B cell (primary cell): ENCODE measurements at regions not wholly inside any gene's neighbourhood (a gene's known extent, or its start where the extent isn't known, plus 50 kb on each side); places are given as distances from the start of the nearest gene placed in this dataset.

Experiments
- ATAC-seq: fragments of 200-7000 bp; cut with Tn5 transposase; one replicate; pipeline ENCODE4 v1.10.0; 2021; ENCODE audit warnings: low read depth, mild to moderate bottlenecking, moderate number of reproducible peaks, moderate library complexity
- CTCF ChIA-PET: fragments of 350-600 bp; sonication (Branson Sonifier 250); formaldehyde crosslinking; loops from one replicate; lab custom pipeline; 2021; ENCODE audit warnings: antibody characterized with exemption, inconsistent platforms; lab: Charles Lee
- POLR2A ChIA-PET: fragments of 350-600 bp; sonication (Branson Sonifier 250); formaldehyde crosslinking; loops from one replicate; lab custom pipeline; 2021; ENCODE audit warnings: antibody characterized with exemption; lab: Charles Lee
- DNase-seq: peaks from one replicate; pipeline ENCODE4 v3.0.0; 2013
- H2AFZ ChIP-seq: 2 replicates; pipeline ENCODE4 v1.6.1; 2012; ENCODE audit warnings: mild to moderate bottlenecking, low read depth, low read length; ENCODE audit not compliant: insufficient read depth, poor library complexity, severe bottlenecking
- H3K27ac ChIP-seq, 2 donors: 1 replicate in 1 of 2; 2 replicates in 1 of 2; pipeline ENCODE4 v1.5.1; 2012 to 2013; ENCODE audit warnings: low read length in 2 of 2, mild to moderate bottlenecking in 2 of 2, moderate library complexity in 1 of 2
- H3K27me3 ChIP-seq, 4 experiments: fragments of 200-600 bp in 1 of 4; sonication (generic) in 1 of 4; replicated peaks in 1 of 4; 1 replicate in 2 of 4; 2 replicates in 2 of 4; pipeline versions ENCODE4 v1.6.1 to v1.7.0; 2013 to 2016; ENCODE audit warnings: low read length in 3 of 4, mild to moderate bottlenecking in 2 of 4, mixed read lengths in 1 of 4, moderate library complexity in 1 of 4; ENCODE audit not compliant: insufficient read depth in 4 of 4, control insufficient read depth in 3 of 4; ENCODE audit errors: control extremely low read depth in 1 of 4
- H3K36me3 ChIP-seq, 2 experiments: replicated peaks in 1 of 2; 1 replicate in 1 of 2; 2 replicates in 1 of 2; pipeline versions ENCODE4 v1.6.1 to v1.7.1; 2013; ENCODE audit warnings: low read length in 1 of 2; ENCODE audit not compliant: insufficient read depth in 2 of 2, control insufficient read depth in 1 of 2; ENCODE audit errors: control extremely low read depth in 1 of 2, extremely low read depth in 1 of 2
- H3K4me1 ChIP-seq, 2 donors: fragments of 200-600 bp in 1 of 2; sonication (generic) in 1 of 2; 1 replicate in 1 of 2; 2 replicates in 1 of 2; pipeline versions ENCODE4 v1.5.1 to v1.6.1; 2013 to 2017; ENCODE audit warnings: low read length in 2 of 2; ENCODE audit not compliant: control insufficient read depth in 2 of 2, insufficient read depth in 2 of 2
- H3K4me2 ChIP-seq: replicated peaks from 2 replicates; pipeline ENCODE3; 2012; ENCODE audit warnings: mild to moderate bottlenecking, low read depth, low read length; ENCODE audit not compliant: poor library complexity, severe bottlenecking
- H3K4me3 ChIP-seq, 5 experiments: fragments of 200-600 bp in 1 of 5; sonication (generic) in 1 of 5; 1 replicate in 3 of 5; 2 replicates in 2 of 5; pipeline versions ENCODE4 v1.5.1 to v1.7.0; 2011 to 2016; ENCODE audit warnings: low read length in 4 of 5, mild to moderate bottlenecking in 4 of 5, low read depth in 2 of 5, control low read depth in 1 of 5, moderate library complexity in 1 of 5; ENCODE audit not compliant: insufficient read depth in 1 of 5; ENCODE audit errors: control extremely low read depth in 1 of 5, extremely low read depth in 1 of 5
- H3K79me2 ChIP-seq: fragments of 200-600 bp; sonication (generic); one replicate; pipeline ENCODE4 v1.6.0; 2016; ENCODE audit warnings: low read length; ENCODE audit not compliant: control insufficient read depth, insufficient read depth
- H3K9ac ChIP-seq: fragments of 200-600 bp; sonication (generic); 2 replicates; pipeline ENCODE4 v1.6.1; 2017; ENCODE audit warnings: mild to moderate bottlenecking, low read length, moderate library complexity
- H3K9me3 ChIP-seq, 3 donors: one replicate each; pipeline versions ENCODE4 v1.6.1 to v1.7.1; 2013; ENCODE audit warnings: low read length in 2 of 3; ENCODE audit not compliant: control insufficient read depth in 2 of 3, insufficient read depth in 1 of 3; ENCODE audit errors: control extremely low read depth in 1 of 3
- H4K20me1 ChIP-seq: 2 replicates; pipeline ENCODE4 v1.6.0; 2012; ENCODE audit warnings: mild to moderate bottlenecking, low read length; ENCODE audit not compliant: insufficient read depth, control insufficient read depth, poor library complexity, severe bottlenecking
- H3K27ac Mint-ChIP-seq: one replicate; pipeline ENCODE4 v1.8.0; 2021; ENCODE audit warnings: mixed read lengths
- H3K27me3 Mint-ChIP-seq: one replicate; pipeline ENCODE4 v1.8.0; 2021; ENCODE audit warnings: mixed read lengths
- H3K4me1 Mint-ChIP-seq: one replicate; pipeline ENCODE4 v1.8.0; 2021; ENCODE audit warnings: mixed read lengths
- H3K4me3 Mint-ChIP-seq: one replicate; pipeline ENCODE4 v1.8.0; 2021; ENCODE audit warnings: mixed read lengths
- H3K9me3 Mint-ChIP-seq: one replicate; pipeline ENCODE4 v1.8.0; 2022; ENCODE audit warnings: mixed read lengths; ENCODE audit not compliant: insufficient read depth
- EZH2 ChIP-seq: IDR thresholded peaks from 2 replicates; pipeline ENCODE4 v1.6.1; 2012; ENCODE audit warnings: borderline replicate concordance, low read depth, mild to moderate bottlenecking, moderate library complexity, low read length; ENCODE audit not compliant: insufficient read depth, poor library complexity, severe bottlenecking
- WGBS: methylation state at CpG from one replicate; pipeline ENCODE4 v1.1.5; 2013; ENCODE audit warnings: missing lambda C conversion rate; ENCODE audit not compliant: insufficient coverage; 5-methylcytosine and 5-hydroxymethylcytosine counted together
- intact Hi-C: fragments of 100-400 bp; cut with micrococcal nuclease; formaldehyde crosslinking; loops from one replicate; pipeline ENCODE4 v1.10.0; 2022
- TF ChIP-seq, protein P1 (sequence below): fragments of 200-600 bp; IDR thresholded peaks from one replicate; pipeline ENCODE4 v1.8.0; 2022; ENCODE audit warnings: antibody characterized with exemption, mild to moderate bottlenecking

DNA sequence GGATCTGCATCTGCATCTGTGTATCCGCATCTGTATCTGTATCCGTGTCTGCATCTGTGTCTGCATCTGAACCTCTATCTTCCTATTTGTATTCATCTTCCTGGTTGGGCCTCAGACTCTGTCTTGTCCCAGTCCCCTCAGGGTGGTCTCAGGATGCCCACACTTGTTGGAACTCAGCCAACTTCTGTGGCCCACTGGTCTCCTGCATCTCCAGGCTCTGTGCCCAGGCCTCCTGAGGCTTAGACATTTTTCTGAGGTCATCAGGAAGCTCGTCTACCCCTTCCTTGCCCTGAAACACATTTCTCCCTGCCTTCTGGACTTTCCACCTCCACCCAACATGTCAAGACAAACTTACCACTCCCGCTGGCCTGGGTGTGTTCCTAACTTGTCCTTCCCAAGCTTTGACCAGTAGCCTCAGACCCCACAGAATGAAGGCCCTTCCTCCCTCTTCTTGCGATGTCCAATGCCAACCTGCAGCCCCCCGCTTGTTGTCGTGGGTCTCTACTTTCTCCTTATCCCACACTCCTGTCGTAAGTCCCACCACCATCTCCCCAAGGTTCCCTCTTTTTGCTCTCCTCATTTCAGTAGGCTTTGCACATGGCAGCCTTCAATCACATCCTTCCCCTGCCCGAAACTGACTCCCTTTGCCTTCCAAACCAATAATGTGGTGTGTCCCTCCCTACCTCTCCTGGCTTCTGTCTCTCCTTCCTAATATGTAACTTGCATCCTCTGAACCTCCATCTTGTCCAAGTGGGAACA is 176.5 kb downstream of the DLL1 start:
- H4K20me1 ChIP-seq: no peaks in the 10 kb centered on the region
- ATAC-seq (no peak), DNase-seq (no peak)
- intact Hi-C loops: no loop called here
- no peak overlapping the region for H3K27ac Mint-ChIP-seq
- no peak overlapping the region for H3K9ac ChIP-seq
- ChIA-PET POLR2A (no interaction called here), CTCF (no interaction called here)
- H2AFZ ChIP-seq: no peak overlapping the region
- no peaks in the 10 kb centered on the region for H3K27me3 ChIP-seq
- peaks cover 11% of the 10 kb centered on the region for H3K27me3 Mint-ChIP-seq
- H3K4me1 Mint-ChIP-seq: no peaks in the 10 kb centered on the region
- no peaks in the 10 kb centered on the region for H3K79me2 ChIP-seq
- no peak overlapping the region for H3K27ac ChIP-seq
- TF ChIP-seq, protein P1, sequence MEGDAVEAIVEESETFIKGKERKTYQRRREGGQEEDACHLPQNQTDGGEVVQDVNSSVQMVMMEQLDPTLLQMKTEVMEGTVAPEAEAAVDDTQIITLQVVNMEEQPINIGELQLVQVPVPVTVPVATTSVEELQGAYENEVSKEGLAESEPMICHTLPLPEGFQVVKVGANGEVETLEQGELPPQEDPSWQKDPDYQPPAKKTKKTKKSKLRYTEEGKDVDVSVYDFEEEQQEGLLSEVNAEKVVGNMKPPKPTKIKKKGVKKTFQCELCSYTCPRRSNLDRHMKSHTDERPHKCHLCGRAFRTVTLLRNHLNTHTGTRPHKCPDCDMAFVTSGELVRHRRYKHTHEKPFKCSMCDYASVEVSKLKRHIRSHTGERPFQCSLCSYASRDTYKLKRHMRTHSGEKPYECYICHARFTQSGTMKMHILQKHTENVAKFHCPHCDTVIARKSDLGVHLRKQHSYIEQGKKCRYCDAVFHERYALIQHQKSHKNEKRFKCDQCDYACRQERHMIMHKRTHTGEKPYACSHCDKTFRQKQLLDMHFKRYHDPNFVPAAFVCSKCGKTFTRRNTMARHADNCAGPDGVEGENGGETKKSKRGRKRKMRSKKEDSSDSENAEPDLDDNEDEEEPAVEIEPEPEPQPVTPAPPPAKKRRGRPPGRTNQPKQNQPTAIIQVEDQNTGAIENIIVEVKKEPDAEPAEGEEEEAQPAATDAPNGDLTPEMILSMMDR: no peak
- TF ChIP-seq EZH2: no peak
- no peak overlapping the region for H3K4me2 ChIP-seq
- H3K9me3 Mint-ChIP-seq: peaks cover 3% of the 10 kb centered on the region
- H3K36me3 ChIP-seq: no peaks in the 10 kb centered on the region
- peaks cover 0 to 6% (median 0%) of the 10 kb centered on the region in 3 donors for H3K9me3 ChIP-seq
- no peak overlapping the region for H3K4me3 ChIP-seq
- no peak overlapping the region for H3K4me3 Mint-ChIP-seq
- 83% methylated on average over 9 of the region's 9 CpGs for WGBS
- no peaks in the 10 kb centered on the region for H3K4me1 ChIP-seq

DNA sequence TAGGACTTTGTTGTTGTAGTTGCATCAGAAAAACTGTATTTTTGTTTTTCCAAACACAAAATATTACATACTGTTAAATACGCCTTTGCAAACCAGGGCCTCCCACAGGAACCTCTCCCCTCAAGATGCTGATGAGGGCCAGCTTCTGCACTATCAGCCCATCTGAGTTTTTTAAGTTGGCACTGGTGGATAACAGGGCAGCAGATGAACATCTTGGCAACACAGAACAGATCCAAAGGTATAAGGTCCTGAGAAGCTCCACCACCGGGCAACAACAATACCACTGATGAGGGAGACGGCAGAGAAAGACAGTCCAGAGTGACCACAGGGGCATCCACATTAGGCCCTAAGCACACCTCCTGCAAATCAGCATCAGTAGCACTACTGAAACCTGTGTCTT is 177.7 kb downstream of the DLL1 start:
- H3K4me3 ChIP-seq: no peak overlapping the region
- H2AFZ ChIP-seq: no peak overlapping the region
- 97% methylated on average over 3 of the region's 3 CpGs for WGBS
- H3K79me2 ChIP-seq: no peaks in the 10 kb centered on the region
- POLR2A ChIA-PET: no interaction called here
- H3K4me3 Mint-ChIP-seq: no peak overlapping the region
- intact Hi-C loops: no loop called here
- H3K4me2 ChIP-seq: no peak overlapping the region
- H3K4me1 Mint-ChIP-seq: no peaks in the 10 kb centered on the region
- no peaks in the 10 kb centered on the region for H3K9me3 ChIP-seq
- no peak overlapping the region for H3K27ac ChIP-seq
- no peaks in the 10 kb centered on the region for H3K27me3 ChIP-seq
- peaks cover 15% of the 10 kb centered on the region for H3K27me3 Mint-ChIP-seq
- H3K9ac ChIP-seq: no peak overlapping the region
- H3K36me3 ChIP-seq: no peaks in the 10 kb centered on the region
- ATAC-seq (no peak), DNase-seq (no peak)
- H3K9me3 Mint-ChIP-seq: no peaks in the 10 kb centered on the region
- no peaks in the 10 kb centered on the region for H3K4me1 ChIP-seq
- no peak overlapping the region for H3K27ac Mint-ChIP-seq
- CTCF ChIA-PET: no interaction called here
- no peaks in the 10 kb centered on the region for H4K20me1 ChIP-seq
- TF ChIP-seq, protein P1: no peak
- no peak for TF ChIP-seq EZH2
